ENCODE measurements at regions not wholly inside any gene's neighbourhood (a gene's known extent, or its start where the extent isn't known, plus 50 kb on each side); places are given as distances from the start of the nearest gene placed in this dataset.

DNA sequence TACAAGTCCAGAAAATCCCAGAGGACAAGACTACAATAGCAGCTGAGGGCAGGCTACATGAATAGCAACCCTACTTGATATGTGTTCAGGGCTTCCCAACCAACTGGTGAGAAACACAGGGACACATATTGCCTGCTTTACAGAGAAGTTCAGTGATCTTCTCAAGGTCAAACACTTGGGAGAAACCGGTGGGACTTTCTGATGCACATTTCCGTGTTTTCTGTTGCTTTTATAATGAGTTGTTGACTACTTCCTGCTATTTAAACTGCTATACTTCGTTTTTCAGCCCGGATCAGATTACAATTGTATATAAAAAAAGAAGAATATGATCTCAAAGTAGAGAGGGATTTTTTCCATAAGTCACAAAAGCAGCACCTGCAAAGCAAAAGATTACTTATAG lies 175.1 kb downstream of the SNX18 start:
- Histone ChIP-seq H3K27ac (ENCODE audit: low read length) (no peak overlapping the region), H3K79me2 (ENCODE audit: low read length) (no peaks in the 10 kb centered on the region), H3K9ac (ENCODE audit: low read length) (no peak overlapping the region), H3K4me1 (ENCODE audit: low read length) (no peaks in the 10 kb centered on the region), H3K4me2 (ENCODE audit: low read depth, low read length) (no peak overlapping the region), H2AFZ (ENCODE audit: low read length) (no peak overlapping the region), H3F3A (ENCODE audit: insufficient read depth, low read length) (no peaks in the 10 kb centered on the region), H3K36me3 (replicated peaks; ENCODE audit: insufficient read depth, low read length) (no peaks in the 10 kb centered on the region), H3K9me2 (replicated peaks; ENCODE audit: insufficient read depth, low read length) (no peaks in the 10 kb centered on the region), H3K4me3 (ENCODE audit: low read length) (no peak overlapping the region), H3K9me3 (replicated peaks; ENCODE audit: insufficient read depth, low read length) (no peaks in the 10 kb centered on the region), H3K27me3 (replicated peaks; ENCODE audit: insufficient read depth, low read length) (no peaks in the 10 kb centered on the region), H4K20me1 (ENCODE audit: insufficient read depth, low read length) (no peaks in the 10 kb centered on the region)
- DNase-seq = no peak
- TF ChIP-seq, protein P1, sequence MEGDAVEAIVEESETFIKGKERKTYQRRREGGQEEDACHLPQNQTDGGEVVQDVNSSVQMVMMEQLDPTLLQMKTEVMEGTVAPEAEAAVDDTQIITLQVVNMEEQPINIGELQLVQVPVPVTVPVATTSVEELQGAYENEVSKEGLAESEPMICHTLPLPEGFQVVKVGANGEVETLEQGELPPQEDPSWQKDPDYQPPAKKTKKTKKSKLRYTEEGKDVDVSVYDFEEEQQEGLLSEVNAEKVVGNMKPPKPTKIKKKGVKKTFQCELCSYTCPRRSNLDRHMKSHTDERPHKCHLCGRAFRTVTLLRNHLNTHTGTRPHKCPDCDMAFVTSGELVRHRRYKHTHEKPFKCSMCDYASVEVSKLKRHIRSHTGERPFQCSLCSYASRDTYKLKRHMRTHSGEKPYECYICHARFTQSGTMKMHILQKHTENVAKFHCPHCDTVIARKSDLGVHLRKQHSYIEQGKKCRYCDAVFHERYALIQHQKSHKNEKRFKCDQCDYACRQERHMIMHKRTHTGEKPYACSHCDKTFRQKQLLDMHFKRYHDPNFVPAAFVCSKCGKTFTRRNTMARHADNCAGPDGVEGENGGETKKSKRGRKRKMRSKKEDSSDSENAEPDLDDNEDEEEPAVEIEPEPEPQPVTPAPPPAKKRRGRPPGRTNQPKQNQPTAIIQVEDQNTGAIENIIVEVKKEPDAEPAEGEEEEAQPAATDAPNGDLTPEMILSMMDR (IDR thresholded peaks at IDR 0.05; ENCODE audit: low read length) = no peak
- TF ChIP-seq EZH2phosphoT487 (IDR thresholded peaks at IDR 0.05; ENCODE audit: low read length) (no peak), EZH2 (optimal IDR thresholded peaks at IDR 0.05; ENCODE audit: low read depth, low read length) (no peak)

DNA sequence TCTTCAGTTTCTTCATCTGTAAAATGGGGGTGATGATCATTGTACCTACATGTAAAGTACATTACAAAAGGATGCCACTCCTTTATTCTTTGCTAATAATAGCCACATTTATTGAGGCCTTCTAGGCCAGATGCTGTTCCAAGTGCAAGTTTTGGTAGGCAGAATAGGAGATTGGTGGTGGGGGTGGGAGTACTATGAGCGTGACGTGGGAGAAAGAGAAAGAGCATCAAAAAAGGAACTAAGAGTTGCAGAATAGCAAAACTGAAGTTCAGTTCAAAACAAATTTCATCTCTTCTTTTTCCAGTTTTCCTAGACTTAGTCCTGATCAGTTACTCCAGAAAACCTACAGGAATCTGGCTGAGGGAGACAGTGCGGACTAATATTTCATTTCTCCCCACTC lies 174.1 kb downstream of the SNX18 start:
- Histone ChIP-seq H3K79me2 (ENCODE audit: low read length) (no peaks in the 10 kb centered on the region), H3K27ac (ENCODE audit: low read length) (no peak overlapping the region), H3K4me3 (ENCODE audit: low read length) (no peak overlapping the region), H3K9ac (ENCODE audit: low read length) (no peak overlapping the region), H3K27me3 (replicated peaks; ENCODE audit: insufficient read depth, low read length) (no peaks in the 10 kb centered on the region), H3K9me2 (replicated peaks; ENCODE audit: insufficient read depth, low read length) (no peaks in the 10 kb centered on the region), H3K9me3 (replicated peaks; ENCODE audit: insufficient read depth, low read length) (no peaks in the 10 kb centered on the region), H3K36me3 (replicated peaks; ENCODE audit: insufficient read depth, low read length) (no peaks in the 10 kb centered on the region), H3K4me2 (ENCODE audit: low read depth, low read length) (no peak overlapping the region), H3K4me1 (ENCODE audit: low read length) (no peaks in the 10 kb centered on the region), H3F3A (ENCODE audit: insufficient read depth, low read length) (no peaks in the 10 kb centered on the region), H2AFZ (ENCODE audit: low read length) (no peak overlapping the region), H4K20me1 (ENCODE audit: insufficient read depth, low read length) (no peaks in the 10 kb centered on the region)
- TF ChIP-seq EZH2phosphoT487 (IDR thresholded peaks at IDR 0.05; ENCODE audit: low read length) = no peak
- TF ChIP-seq, protein P1 (IDR thresholded peaks at IDR 0.05; ENCODE audit: low read length) = no peak
- TF ChIP-seq EZH2 (optimal IDR thresholded peaks at IDR 0.05; ENCODE audit: low read depth, low read length) = no peak
- no peak for DNase-seq

DNA sequence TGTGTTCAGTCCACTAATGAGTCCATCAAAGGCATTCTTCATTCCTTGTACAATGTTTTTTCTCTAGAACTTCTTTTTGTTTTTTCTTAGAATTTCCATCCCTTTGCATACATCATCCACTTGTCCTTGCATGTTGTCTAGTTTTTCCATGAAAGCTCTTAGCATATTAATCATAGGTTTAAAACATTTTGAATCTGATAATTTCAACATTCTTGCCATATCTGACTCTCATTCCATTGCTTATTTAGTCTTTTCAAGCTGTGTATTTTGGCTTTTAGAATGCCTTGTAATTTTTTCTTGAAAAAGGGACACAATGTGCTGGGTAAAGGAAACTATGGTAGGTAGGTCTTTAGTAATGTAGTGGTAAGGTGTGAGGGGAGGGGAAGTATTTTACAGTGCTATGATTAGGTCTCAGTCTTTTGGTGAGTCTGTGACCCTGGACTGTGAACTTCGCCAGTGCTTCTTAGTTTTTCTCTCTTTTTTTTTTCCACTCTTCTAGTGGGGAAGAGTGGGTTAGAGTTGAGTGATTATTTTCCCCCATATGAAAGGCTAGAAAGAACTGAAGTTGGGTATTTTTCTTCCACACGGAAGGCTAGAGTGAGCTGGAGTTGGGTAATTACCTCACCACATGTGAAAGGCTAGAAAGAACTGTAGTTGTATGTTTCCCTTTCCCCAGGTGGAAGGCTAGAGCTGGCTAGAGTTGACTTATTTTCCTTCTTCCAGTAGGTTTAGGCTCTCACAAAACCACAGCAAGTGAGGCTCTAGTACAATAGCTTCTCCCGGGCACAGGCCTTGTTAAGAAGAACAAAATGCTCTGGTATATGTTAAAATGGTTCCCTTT lies 172.1 kb downstream of the SNX18 start:
- H3K27me3 ChIP-seq (replicated peaks; ENCODE audit: insufficient read depth, low read length) = no peaks in the 10 kb centered on the region
- H3K4me1 ChIP-seq (ENCODE audit: low read length) = no peaks in the 10 kb centered on the region
- no peak overlapping the region for H3K27ac ChIP-seq (ENCODE audit: low read length)
- no peaks in the 10 kb centered on the region for H3K9me3 ChIP-seq (replicated peaks; ENCODE audit: insufficient read depth, low read length)
- no peaks in the 10 kb centered on the region for H3K79me2 ChIP-seq (ENCODE audit: low read length)
- no peak overlapping the region for H3K4me3 ChIP-seq (ENCODE audit: low read length)
- H3K4me2 ChIP-seq (ENCODE audit: low read depth, low read length) = no peak overlapping the region
- no peaks in the 10 kb centered on the region for H3F3A ChIP-seq (ENCODE audit: insufficient read depth, low read length)
- no peak for DNase-seq
- TF ChIP-seq EZH2phosphoT487 (IDR thresholded peaks at IDR 0.05; ENCODE audit: low read length) = no peak
- H3K9ac ChIP-seq (ENCODE audit: low read length) = no peak overlapping the region
- no peaks in the 10 kb centered on the region for H4K20me1 ChIP-seq (ENCODE audit: insufficient read depth, low read length)
- H3K9me2 ChIP-seq (replicated peaks; ENCODE audit: insufficient read depth, low read length) = no peaks in the 10 kb centered on the region
- H2AFZ ChIP-seq (ENCODE audit: low read length) = no peak overlapping the region
- no peaks in the 10 kb centered on the region for H3K36me3 ChIP-seq (replicated peaks; ENCODE audit: insufficient read depth, low read length)

DNA sequence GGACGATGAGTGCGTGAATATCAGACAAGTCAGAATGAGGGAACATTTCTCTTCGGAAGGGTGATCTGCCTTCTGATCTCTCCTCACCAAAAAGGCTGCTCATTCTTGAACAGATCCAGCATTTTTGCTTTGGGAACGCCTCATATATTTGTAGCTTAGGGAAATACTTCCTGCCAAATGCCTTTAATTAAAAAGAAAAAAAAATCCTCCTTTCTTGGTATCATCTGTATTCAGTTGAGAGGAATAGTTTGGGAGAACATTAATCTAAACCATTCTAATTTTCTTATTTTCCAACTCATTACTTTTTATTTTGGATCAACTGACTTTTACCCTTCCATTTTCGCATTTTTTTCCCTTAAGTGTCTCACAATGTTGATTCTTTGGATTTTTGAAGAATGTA lies 163.4 kb downstream of the SNX18 start:
- Histone ChIP-seq H3K4me2 (ENCODE audit: low read depth, low read length) (no peak overlapping the region), H3K4me1 (ENCODE audit: low read length) (no peaks in the 10 kb centered on the region), H4K20me1 (ENCODE audit: insufficient read depth, low read length) (no peaks in the 10 kb centered on the region), H3K9me2 (replicated peaks; ENCODE audit: insufficient read depth, low read length) (no peaks in the 10 kb centered on the region), H3K4me3 (ENCODE audit: low read length) (no peak overlapping the region), H3K79me2 (ENCODE audit: low read length) (no peaks in the 10 kb centered on the region), H3K9ac (ENCODE audit: low read length) (no peak overlapping the region), H3K36me3 (replicated peaks; ENCODE audit: insufficient read depth, low read length) (no peaks in the 10 kb centered on the region), H3K9me3 (replicated peaks; ENCODE audit: insufficient read depth, low read length) (no peaks in the 10 kb centered on the region), H2AFZ (ENCODE audit: low read length) (no peak overlapping the region), H3F3A (ENCODE audit: insufficient read depth, low read length) (no peaks in the 10 kb centered on the region), H3K27ac (ENCODE audit: low read length) (no peak overlapping the region), H3K27me3 (replicated peaks; ENCODE audit: insufficient read depth, low read length) (no peaks in the 10 kb centered on the region)
- TF ChIP-seq EZH2 (optimal IDR thresholded peaks at IDR 0.05; ENCODE audit: low read depth, low read length) = no peak
- TF ChIP-seq, protein P1 (IDR thresholded peaks at IDR 0.05; ENCODE audit: low read length) = no peak
- no peak for DNase-seq
